NCI-H510A (cell line): ENCODE measurements at regions not wholly inside any gene's neighbourhood (a gene's known extent, or its start where the extent isn't known, plus 50 kb on each side); places are given as distances from the start of the nearest gene placed in this dataset.
A peak's percentile ranks its signal among the peaks of the same experiment; 100 is the strongest.
"Not testable (repeated sequence)": the region's sequence is repeated elsewhere in the genome, so short reads cannot be mapped to it uniquely, and the experiment has no call there.

Experiments used
- DNase-seq: peaks from one replicate; lab custom pipeline; 2025; lab: John Stamatoyannopoulos, UW

- DNase-seq = no peak
These were observed 250.3 kb downstream of the TTC32 start for GRCh38 chr2:19651466-19651865.

GRCh38 chr2:19649785-19650380 lies 251.9 kb downstream of the TTC32 start:
- DNase-seq = no peak

GRCh38 chr2:19649142-19649541 lies 252.6 kb downstream of the TTC32 start:
- DNase-seq = no peak

DNA sequence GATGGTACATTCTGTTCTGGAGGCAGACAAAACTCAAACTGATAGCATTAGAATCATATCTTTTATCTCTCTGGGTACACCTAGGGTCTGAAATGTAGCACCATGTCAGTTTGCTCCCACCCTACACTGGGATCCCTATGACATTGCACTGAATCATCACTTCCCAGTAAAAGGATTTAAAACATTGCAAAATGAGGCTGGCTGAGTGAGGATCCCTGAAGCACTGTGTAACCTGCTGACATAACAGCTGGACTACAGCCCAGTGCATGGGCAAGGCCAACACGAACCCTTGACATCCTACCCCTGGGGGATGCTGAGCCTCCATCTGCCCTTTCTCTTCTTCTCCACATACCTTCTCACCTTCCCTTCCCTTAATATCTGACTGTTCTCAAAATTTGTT lies 253.2 kb downstream of the TTC32 start:
- no peak for DNase-seq

- DNase-seq = no peak
These were observed 254.8 kb downstream of the TTC32 start for GRCh38 chr2:19646987-19647386.

DNA sequence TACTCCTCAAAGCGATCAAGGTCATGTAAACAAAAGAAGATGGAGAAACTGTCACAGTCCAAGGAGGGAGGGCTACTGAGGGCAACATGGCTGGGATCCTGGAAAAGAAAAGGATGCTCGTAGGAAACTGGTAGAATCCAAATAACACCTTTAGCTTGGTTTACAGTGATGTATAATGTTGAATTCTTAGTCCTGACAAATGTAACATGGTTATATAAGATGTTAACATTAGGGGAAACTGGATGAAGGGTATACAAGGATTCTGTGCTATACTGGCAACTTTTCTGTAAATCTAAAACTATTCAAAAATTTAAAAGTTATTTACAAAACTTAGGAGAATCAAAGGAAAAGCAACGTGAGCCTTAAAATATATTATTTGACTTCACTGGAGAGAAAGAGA lies 257.0 kb downstream of the TTC32 start:
- no peak for DNase-seq

GRCh38 chr2:19643117-19643518 lies 258.7 kb downstream of the TTC32 start:
- no peak for DNase-seq

DNA sequence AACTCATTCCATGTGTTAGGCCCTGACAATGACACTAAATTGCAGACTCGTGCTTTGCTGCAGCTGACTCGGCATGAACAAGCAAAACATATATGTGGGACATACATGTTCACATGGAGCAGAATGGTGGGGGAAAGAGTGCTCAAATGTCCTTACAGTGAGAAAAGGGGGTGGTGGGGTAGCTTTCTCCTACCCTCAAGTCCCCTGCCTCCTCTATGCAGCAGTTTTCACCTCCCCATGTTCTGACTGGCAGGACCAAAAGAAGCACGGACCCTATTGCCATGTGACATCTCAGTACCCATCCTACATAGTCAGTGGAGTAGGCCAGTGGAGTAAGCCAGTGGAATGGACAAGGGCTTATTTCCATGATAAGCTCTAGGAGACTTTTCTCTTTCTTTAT lies 259.3 kb downstream of the TTC32 start:
- DNase-seq = no peak

GRCh38 chr2:19635951-19636510 lies 265.8 kb downstream of the TTC32 start:
- DNase-seq = no peak

- DNase-seq = no peak
These were observed 269.3 kb downstream of the TTC32 start for GRCh38 chr2:19632403-19632991.

DNA sequence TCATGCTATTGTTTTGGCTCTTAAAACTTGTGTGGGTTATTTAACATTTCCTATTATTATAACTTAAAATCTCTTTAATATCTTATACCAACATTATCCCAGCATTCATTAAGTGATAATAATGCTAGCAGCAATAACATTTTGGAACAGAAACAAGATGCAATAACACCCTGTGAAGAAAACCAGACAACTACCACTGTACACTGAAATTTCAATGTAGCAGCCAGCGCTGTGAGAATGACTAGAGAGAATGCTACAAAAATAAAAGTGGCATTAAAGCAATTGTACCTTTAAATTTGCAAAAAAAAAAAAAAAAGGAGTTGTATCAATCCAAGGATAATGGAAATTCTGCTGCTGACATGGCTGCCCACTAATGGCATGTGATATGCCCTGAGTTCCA lies 269.9 kb downstream of the TTC32 start:
- no peak for DNase-seq

GRCh38 chr2:19630921-19631320 lies 270.9 kb downstream of the TTC32 start:
- DNase-seq = no peak

DNA sequence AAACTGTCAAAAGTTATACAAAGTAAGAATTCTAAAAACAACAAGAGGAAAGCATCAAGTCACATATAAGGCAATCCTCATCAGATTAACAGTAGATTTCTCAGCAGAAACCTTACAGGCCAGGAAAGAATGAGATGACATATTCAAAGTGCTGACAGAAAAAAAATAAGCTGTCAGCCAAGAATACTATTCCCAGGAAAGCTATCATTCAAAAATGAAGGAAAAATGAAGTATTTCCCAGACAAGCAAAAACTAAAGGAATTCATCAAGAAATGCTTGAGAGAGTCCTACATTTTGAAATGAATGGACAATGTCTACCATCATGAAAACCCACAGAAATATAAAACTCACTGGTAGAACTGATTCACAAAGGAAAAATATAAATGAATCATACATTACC lies 268.9 kb upstream of the OSR1 start:
- no peak for DNase-seq

DNA sequence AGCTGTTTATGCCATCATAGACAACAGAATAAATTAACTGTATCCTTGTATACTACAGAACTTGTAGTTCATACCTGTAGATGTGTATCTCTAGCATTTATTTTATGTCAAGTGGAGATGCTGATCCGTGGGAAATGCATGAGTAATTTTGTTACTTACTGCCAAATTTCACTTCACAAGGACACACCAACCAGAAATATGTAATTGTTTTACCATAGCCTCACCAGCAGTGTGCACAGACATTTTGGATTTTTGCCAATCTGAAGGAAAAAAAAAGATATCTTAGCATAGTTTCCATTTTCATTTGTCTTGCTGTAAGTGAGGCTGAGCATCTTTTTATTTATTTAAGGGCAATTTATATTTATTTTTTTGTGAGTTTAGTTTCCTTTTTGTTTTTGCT lies 265.1 kb upstream of the OSR1 start:
- DNase-seq = no peak

DNA sequence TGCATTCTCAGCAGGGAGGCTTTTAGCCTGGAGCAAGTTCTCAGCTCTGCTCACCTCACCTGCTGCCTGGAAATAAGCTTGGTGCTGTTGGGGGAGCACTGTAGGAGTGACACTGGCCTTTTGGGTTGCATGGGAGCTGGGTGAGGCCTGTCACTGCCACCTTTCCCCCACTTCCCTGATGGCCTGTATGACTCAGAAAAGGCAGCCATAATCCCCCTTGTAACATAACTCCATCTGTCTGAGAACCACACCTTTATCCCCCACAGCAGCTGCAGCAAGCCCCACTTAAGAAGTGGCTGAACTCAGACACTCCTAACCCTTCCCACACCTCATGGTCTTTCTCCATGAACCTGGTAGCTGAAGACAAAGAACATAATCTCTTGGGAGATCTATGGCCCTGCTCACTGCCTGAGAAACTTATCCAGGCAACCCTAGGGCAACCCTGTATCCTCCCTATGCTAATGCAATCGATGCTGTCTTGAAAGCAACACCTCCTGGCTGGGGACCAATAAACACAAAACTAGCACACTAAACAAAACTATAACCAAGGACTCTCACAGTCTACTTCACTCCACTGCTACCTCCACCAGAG lies 258.9 kb upstream of the OSR1 start:
- DNase-seq = peak; percentile 18

- DNase-seq = not testable (repeated sequence)
These were observed 257.0 kb upstream of the OSR1 start for GRCh38 chr2:19615402-19615801.

DNA sequence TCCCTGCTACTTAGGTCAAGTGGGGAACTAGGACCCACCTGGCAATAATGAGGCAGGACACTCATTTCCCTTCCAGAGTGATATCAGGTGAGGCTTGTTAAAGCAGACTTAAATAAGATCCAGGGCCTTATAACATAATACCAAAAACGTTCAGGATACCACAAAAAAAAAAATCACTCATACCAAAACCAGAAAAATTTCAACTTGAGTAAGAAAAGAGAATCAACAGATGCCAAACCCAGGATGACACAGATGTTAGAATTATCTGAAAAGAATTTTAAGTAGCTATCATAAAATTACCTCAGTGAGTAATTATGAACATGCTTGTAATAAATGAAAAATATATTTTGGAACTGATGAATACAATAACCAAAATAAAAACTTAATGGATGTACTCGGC lies 255.6 kb upstream of the OSR1 start:
- DNase-seq = no peak

DNA sequence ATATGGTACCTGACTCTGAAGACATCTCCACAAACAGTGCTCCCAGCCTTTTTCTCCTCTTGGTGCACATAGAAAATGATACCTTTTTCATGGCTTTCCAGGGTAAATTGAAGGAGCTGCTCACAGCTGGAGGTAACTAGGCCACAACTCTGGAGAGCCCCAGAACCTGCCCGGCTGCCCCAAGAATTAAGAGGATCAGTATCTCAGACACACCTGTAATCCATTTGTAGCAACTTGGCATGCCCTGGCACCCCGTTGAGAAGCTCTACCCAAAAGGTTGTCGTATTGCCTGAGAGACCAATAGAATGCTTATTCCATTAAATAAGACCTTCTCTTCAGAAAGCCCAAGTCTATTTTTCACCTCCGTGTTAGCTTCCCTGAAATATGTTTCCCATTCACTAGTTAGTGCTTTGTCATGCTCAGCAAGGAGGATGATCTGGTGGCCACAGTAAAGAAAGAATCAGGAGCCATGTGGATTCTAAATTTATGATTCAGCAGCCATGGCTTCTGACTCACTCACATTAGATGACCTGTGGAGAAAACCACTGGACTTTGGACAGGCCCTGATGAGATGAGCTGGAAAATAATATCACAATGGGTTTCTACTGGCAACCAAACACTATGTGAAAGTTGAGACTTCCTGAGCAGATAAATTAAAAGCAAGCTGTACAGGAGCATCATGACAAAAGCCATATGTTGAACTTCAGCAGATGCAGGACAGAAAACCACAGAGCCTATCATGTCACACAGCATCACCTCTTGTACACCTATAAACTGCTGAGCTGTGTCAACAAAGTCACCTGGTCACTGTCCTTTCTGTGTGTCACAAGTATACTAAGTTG lies 253.3 kb upstream of the OSR1 start:
- DNase-seq = peak; percentile 32

DNA sequence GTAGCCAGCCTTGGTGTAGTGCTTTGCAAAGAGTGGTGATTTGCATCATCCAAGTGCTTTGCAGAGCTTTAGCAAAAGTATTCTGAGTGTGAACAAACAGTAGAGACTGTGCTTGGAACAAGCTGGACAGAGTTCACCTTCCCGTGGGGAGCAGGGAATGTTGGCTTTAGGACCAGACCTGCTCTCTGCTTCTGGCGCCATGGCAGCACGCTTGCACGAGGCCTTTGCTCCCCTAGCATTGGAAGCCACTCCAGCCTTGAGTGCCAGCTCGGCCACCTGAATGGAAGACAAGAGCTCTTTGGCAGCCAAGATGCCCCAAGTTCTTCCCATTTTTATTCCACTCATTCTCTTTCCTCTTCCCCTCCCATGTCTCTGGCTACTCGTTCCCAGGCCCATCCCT lies 250.8 kb upstream of the OSR1 start:
- DNase-seq = no peak

- no peak for DNase-seq
These were observed 249.7 kb upstream of the OSR1 start for GRCh38 chr2:19607931-19608771.

DNA sequence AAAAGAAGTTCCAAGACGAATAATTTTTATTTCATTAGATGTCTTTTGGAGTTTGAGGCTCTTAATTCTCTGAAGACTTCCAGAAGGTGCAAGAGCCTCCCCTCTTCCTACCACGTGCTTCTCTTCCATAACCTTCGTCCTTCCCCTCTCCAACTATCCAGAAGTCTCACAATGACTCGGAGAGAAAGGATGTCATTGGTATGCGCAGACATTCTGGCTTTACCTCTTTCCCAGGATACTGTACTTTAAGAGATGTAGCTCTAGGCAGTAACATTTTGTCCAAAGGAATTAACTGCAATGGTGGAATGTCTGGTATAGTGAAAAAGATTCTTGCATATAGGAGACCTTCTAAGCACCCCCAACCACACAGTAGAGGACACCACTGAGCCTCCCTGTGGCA lies 249.0 kb upstream of the OSR1 start:
- no peak for DNase-seq

- DNase-seq = no peak
These were observed 242.6 kb upstream of the OSR1 start for GRCh38 chr2:19600982-19601381.
